Astrocyte of the cerebellum (primary cell): ENCODE measurements at regions not wholly inside any gene's neighbourhood (a gene's known extent, or its start where the extent isn't known, plus 50 kb on each side); places are given as distances from the start of the nearest gene placed in this dataset.

Experiments used
- DNase-seq: peaks from one replicate; pipeline ENCODE4 v3.0.0-alpha.2; 2011; ENCODE audit warnings: low read depth
- H3K4me3 ChIP-seq: 2 replicates; pipeline ENCODE4 v1.5.1; 2011; ENCODE audit warnings: mild to moderate bottlenecking, low read depth, low read length, moderate library complexity
- CTCF ChIP-seq: IDR thresholded peaks from 2 replicates; pipeline ENCODE4 v1.5.1; 2012; ENCODE audit warnings: low read length, low read depth, moderate library complexity, mild to moderate bottlenecking; ENCODE audit errors: missing control alignments
- in situ Hi-C: cut with HindIII; loops from 2 replicates; pipeline ENCODE4 v1.10.0; 2017; ENCODE audit warnings: low sequenced_read_pairs

DNA sequence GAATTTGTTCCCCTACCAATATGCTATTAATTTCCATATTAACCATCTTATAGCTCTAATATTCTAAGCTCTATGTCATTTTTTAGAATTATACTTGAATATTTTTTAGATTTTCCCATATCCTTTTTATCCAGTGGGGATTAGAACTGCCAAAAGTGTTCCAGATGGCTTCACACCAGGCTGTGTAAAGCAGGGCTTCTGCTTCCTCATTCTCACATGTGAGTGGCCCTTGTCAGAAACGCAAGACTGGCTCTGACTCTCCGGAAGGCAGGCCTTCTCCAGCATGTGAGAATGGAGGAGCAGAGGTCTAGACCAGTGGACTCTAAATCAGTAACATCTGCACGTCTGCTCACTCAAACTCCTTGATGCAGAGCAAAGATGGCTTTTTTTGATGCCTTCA is 650.1 kb downstream of the FGF9 start:
- no peak for TF ChIP-seq CTCF
- no peak overlapping the region for H3K4me3 ChIP-seq
- in situ Hi-C loops, result no loop called here
- no peak for DNase-seq

DNA sequence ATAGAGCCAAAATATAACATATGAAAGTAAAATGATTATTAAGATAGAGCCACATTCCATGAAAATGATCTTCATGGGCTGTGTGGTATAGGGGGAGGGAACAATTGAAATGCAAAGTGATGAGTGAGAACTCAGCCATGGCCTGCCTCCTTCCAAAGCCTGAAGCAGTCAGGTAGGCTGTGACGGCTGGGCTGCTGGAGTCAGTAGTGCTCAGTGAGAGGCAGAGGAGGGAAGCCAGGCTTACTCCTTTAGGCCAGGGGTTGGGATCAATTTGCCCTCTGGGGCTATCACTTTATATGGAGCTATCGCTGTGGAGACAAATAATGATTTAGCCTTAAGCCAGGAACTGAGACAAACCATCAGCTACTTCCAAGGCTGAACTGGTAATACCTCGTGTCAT is 654.9 kb downstream of the FGF9 start:
- TF ChIP-seq CTCF, result no peak
- no peak for DNase-seq
- no peak overlapping the region for H3K4me3 ChIP-seq
- in situ Hi-C loops, result no loop called here

DNA sequence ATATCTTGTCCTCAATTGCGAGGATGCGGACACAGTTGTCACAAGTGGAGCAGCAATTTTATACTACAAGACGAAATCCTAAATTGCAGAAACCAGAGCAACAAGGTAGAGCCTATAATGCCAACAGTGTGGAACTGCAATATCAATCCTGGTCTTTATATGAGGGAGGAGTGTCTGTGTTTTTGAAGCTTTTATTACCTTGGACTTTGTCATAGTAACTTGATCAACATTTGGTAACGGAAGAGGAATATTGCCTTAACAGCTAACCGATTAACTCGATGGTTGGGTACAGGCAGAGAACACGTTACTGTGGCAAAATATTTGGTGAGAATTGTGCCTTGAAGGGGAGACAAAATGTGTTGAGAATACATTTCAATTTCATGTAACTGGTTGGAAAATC is 661.5 kb downstream of the FGF9 start:
- in situ Hi-C loops, result no loop called here
- TF ChIP-seq CTCF, result no peak
- no peak for DNase-seq

DNA sequence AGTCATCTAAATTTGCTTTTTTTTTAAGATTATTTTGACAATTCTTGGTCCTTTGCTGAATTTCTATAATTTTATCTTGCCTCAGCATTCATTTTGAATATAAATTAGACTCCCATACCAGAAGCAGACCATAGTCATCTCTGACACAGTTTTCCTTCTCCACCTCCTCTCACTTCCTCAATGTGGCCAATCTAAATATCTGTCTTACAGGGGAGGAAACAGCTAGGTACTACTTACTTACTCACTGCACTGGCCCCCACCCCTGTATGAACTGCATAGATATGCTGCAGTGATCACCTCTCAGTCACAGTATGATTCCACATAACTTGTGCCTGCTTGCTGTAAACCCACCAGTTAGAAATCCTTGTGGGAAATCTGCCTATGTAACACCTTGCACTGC is 665.6 kb downstream of the FGF9 start:
- in situ Hi-C loops, result no loop called here
- no peak for DNase-seq
- TF ChIP-seq CTCF, result no peak
- no peak overlapping the region for H3K4me3 ChIP-seq

More for the DNA sequence above, 661.5 kb downstream of the FGF9 start:
- H3K4me3 ChIP-seq, result no peak overlapping the region

GRCh38 chr13:22357132-22357531 is 686.3 kb downstream of the FGF9 start:
- in situ Hi-C loops, result no loop called here
- no peak overlapping the region for H3K4me3 ChIP-seq
- DNase-seq, result no peak
- no peak for TF ChIP-seq CTCF

- no peak for TF ChIP-seq CTCF
- H3K4me3 ChIP-seq, result no peak overlapping the region
- in situ Hi-C loops, result no loop called here
- DNase-seq, result no peak
Measured at GRCh38 chr13:22369090-22369489, 698.2 kb downstream of the FGF9 start.

- no peak for TF ChIP-seq CTCF
- H3K4me3 ChIP-seq, result no peak overlapping the region
- in situ Hi-C loops, result no loop called here
Measured at GRCh38 chr13:22369840-22370239, 699.0 kb downstream of the FGF9 start.

More at GRCh38 chr13:22369840-22370239, 699.0 kb downstream of the FGF9 start:
- DNase-seq, result no peak
